GM18517 (cell line): ENCODE measurements at regions not wholly inside any gene's neighbourhood (a gene's known extent, or its start where the extent isn't known, plus 50 kb on each side); places are given as distances from the start of the nearest gene placed in this dataset.
"Not testable (repeated sequence)": the region's sequence is repeated elsewhere in the genome, so short reads cannot be mapped to it uniquely, and the experiment has no call there.

Experiments used
- ATAC-seq: cut with Tn5 transposase; IDR thresholded peaks from one replicate; pipeline ENCODE4 v1.9.1; 2021; ENCODE audit warnings: mild to moderate bottlenecking, moderate library complexity; ENCODE audit not compliant: unreplicated experiment

- ATAC-seq = no peak
Observed at GRCh38 chr13:61672756-61673155, 257.1 kb upstream of the PCDH20 start.

- ATAC-seq = no peak
Observed at GRCh38 chr13:61670384-61671161, 254.9 kb upstream of the PCDH20 start.

- no peak for ATAC-seq
Observed at GRCh38 chr13:61664801-61665705, 249.4 kb upstream of the PCDH20 start.

- ATAC-seq = no peak
Observed at GRCh38 chr13:61654481-61654880, 238.8 kb upstream of the PCDH20 start.

DNA sequence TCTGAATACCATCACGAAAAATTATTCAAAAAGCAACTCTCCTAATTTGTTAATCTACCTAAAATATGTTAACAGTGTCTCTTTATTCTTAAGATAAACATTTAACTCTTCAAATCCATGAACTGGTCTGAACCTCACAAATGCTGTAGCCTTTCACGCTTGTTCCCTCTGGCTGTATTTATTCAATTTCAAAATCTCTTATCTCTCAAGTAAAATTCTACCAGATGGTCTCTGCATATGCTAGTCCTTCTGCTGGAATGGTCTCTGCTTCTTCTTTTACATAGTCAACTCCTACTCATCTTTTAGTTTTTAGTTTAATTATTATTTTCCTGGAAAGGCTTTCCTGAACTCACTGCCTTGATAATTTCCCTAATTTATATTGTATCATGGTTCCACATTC is 232.9 kb upstream of the PCDH20 start:
- no peak for ATAC-seq

GRCh38 chr13:61612192-61612591 is 196.5 kb upstream of the PCDH20 start:
- no peak for ATAC-seq

DNA sequence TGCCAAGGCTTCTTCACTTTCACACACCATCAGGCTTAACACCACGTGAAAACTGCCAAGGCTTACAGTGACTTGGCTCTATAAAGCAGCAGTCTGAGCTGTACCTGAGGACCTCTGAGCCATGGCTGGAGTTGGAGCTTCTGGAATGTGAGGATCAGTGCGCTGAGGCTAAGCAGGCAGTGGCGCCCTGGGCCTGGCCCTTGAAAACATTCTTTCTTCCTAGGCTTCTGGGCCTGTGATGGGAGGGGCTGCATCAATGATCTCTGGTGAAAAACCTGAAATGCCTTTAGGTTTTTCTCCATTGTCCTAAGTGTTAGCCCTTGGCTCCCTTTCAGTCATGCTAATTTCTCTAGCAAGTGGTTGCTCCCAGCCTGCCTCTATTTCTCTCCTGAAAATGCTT is 192.5 kb upstream of the PCDH20 start:
- ATAC-seq = no peak

- ATAC-seq = no peak
Observed at GRCh38 chr13:61600360-61601033, 184.8 kb upstream of the PCDH20 start.

GRCh38 chr13:61592489-61592888 is 176.8 kb upstream of the PCDH20 start:
- no peak for ATAC-seq

GRCh38 chr13:61575973-61576372 is 160.3 kb upstream of the PCDH20 start:
- ATAC-seq = no peak

- no peak for ATAC-seq
Observed at GRCh38 chr13:61563645-61564044, 148.0 kb upstream of the PCDH20 start.

DNA sequence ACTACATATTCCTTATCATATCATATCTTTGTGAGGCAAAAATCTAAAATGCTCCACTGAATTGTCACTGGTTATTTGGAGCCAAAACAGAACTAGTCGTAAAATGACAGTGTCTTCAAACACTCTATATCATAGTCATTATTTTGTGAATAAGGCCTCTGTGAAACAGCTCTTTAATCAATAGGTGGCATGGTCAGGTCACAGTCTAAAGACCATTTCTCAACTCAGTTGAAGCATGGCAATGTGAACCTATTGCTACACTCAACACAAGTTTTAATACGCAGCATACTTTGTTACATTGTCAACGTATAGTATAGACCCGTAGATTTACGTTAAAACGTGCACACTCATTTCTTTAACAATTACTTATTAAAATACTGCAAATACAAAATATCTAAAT is 131.3 kb upstream of the PCDH20 start:
- ATAC-seq = no peak

DNA sequence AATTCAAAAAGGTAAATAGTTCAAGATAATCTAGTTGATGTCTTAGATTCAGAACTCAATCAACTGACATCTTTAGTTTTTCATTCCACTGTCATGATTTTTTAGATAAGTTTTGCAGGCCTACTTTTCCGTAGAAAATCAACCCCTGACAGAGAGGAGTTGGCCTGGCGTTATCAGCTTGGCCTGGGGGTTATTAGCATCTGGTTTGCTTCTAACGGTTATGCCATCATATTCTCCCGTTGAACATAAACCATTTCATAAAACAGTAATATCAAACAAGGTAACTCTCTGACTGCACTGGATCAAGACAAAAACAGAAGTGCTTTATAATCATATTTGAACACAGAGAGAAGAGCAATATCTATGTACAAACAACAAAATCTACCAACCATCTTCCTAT is 130.8 kb upstream of the PCDH20 start:
- no peak for ATAC-seq

DNA sequence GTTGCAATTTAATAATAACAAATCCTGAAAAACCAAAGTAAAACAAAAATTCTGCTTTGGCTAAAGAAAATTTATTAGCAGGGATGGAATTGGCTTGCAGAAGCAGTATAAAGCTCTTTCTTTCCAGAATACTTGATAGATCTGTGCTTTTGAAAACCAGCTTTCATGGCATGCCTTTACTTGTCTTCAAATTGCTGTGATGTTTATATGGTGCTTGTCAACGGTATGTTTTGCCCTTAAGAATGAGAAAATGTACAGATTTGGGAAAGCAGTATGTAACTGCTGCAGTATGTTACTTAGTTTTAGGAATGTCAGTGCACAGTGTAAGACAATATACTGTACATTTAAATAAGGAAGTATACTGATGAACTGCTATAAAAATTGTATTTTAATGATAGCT is 120.8 kb upstream of the PCDH20 start:
- ATAC-seq = no peak

DNA sequence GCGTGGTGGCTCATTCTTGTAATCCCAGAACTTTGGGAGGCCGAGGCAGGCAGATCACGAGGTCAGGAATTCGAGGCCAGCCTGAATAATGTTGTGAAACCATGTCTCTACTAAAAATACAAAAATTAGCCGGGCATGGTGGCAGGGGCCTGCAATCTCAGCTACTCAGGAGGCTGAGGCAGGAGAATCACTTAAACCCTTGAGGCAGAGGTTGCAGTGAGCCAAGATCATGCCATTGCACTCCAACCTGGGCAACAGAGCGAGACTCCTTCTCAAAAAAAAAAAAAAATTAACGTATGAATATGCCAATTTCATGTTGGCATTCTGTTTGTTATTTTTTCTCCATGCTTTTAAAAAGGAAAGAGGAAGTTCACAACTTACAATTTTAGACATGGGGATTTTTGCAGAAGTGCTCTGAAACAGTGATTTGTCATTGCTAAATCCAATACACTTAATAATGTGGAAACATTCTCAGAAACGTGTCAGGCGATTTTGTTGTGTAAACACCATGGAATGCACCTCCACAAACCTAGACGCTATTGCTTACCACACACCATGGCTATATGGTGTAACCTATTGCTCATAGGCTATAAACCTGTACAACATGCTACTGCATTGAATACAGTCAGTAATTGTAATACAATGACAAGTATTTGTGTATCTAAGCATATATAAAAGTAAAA is 115.9 kb upstream of the PCDH20 start:
- ATAC-seq = no peak

DNA sequence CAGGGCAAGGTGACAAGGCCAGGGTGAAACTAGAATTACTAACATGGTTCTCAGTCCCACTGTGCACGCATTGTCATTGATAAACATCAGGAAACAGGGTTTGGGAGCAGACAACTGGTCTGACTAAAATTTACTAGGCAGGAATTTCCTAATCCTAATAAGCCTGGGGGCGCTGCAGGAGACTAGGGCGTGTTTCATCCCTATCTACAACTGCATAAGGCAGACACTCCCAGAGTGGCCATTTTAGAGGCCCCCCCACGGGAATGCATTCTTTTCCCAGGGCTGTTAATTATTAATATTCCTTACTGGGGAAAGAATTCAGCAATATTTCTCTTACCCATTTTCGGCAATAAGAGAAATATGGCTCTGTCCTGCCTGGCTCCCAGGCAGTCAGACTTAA is 103.6 kb upstream of the PCDH20 start:
- ATAC-seq = not testable (repeated sequence)

DNA sequence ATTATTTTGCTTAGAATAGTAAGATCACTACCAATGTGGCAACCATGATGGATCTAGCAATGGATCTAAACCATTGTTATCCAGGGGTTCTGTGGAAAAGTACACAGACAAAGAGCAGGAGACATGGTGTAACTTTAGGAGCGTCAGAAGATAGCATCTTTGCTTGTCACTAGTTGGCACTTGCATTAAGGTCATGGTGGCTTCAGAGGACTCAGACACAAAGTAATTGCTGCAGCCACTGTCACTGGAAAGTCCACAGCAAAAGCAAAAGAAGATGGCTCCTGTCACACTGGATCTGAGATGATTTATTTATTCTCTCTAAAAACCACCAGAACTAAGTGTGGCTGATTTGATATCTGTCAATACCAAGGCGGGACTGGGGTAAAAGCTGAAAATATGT is 93.3 kb upstream of the PCDH20 start:
- no peak for ATAC-seq

DNA sequence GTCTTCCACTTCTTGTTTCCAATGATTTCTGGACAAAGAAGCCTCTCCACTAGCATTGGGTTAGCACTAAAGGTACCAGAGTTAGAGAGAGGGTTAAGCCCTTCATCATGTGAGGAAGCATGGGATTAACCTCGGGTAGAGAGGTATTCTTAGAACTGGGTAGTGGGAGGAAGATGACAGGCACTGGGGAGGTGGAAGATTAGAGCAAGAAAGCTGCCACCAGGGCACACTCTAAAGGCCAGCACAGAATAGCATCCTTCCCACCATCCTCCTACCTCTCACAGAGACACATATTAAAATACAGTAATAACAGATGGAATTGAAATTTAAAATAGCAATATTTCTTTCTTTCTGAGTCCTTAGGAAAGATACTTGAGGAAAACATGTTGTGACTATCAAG is 84.5 kb upstream of the PCDH20 start:
- no peak for ATAC-seq

DNA sequence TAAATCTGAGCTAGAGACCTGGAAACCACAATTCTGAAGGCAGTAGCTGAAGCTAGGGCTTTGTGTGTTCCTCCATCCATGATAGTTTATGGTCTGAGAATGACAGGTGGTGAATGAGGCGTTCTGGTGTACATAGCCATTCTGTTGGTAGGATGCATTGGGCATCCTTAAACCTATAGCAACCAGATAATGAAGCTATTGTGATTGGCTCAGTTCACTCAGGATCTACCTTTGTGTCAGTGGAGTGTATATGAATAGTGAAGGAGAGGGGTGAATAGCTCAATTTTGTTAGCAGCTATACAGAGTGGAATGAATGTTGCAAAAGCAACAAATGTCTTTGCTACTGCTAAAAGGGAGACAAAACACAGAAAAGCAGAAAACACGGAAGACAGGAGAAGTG is 80.0 kb upstream of the PCDH20 start:
- ATAC-seq = no peak

DNA sequence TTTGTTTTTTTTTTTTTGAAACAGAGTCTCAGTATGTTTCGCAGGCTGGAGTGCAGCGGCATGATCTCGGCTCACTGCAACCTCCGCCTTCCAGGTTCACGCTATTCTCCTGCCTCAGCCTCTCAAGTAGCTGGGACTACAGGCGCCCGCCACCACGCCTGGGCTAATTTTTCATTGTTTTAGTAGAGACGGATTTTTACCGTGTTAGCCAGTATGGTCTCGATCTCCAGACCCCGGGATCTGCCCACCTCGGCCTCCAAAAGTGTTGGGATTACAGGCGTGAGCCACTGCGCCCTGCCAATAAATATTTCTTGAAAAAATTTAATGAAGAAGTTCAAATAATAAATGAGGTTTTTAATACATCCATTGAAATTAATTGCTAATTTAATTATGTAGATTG is 77.9 kb upstream of the PCDH20 start:
- not testable (repeated sequence) for ATAC-seq

- ATAC-seq = no peak
Observed at GRCh38 chr13:61486496-61486895, 70.8 kb upstream of the PCDH20 start.
